GM23338 (cell line): ENCODE measurements at regions not wholly inside any gene's neighbourhood (a gene's known extent, or its start where the extent isn't known, plus 50 kb on each side); places are given as distances from the start of the nearest gene placed in this dataset.

ENCODE experiments used
- ATAC-seq: fragments of 200-7000 bp; cut with Tn5 transposase; 3 replicates; pipeline ENCODE4 v1.9.1; 2020
- DNase-seq: peaks from one replicate; pipeline ENCODE4 v3.0.0-alpha.2; 2015; ENCODE audit warnings: low spot score
- H2AFZ ChIP-seq: fragments of 200-600 bp; sonication (generic); 2 replicates; pipeline ENCODE4 v1.8.0; 2016; ENCODE audit warnings: antibody characterized with exemption, mild to moderate bottlenecking, moderate library complexity
- H3F3A ChIP-seq: fragments of 200-600 bp; sonication (generic); replicated peaks from 2 replicates; pipeline ENCODE4 v1.8.0; 2017; ENCODE audit warnings: antibody characterized with exemption, mixed run types, low read depth
- H3K27ac ChIP-seq: fragments of 200-600 bp; sonication (generic); 2 replicates; pipeline ENCODE4 v1.6.1; 2016; ENCODE audit warnings: low read depth
- H3K27me3 ChIP-seq: fragments of 200-600 bp; sonication (generic); 2 replicates; pipeline ENCODE4 v1.8.0; 2016; ENCODE audit warnings: mild to moderate bottlenecking, mixed run types, moderate library complexity; ENCODE audit not compliant: insufficient read depth
- H3K36me3 ChIP-seq: fragments of 200-600 bp; sonication (generic); 2 replicates; pipeline ENCODE4 v1.8.0; 2016; ENCODE audit warnings: mild to moderate bottlenecking; ENCODE audit not compliant: insufficient read depth
- H3K4me1 ChIP-seq: fragments of 200-600 bp; sonication (generic); 2 replicates; pipeline ENCODE4 v1.8.0; 2016; ENCODE audit warnings: mild to moderate bottlenecking, moderate library complexity; ENCODE audit not compliant: insufficient read depth
- H3K4me2 ChIP-seq: fragments of 200-600 bp; sonication (generic); 2 replicates; pipeline ENCODE4 v1.7.1; 2017; ENCODE audit warnings: mixed run types
- H3K4me3 ChIP-seq: fragments of 200-600 bp; sonication (generic); 2 replicates; pipeline ENCODE4 v1.6.1; 2016; ENCODE audit warnings: mixed run types
- H3K79me2 ChIP-seq: fragments of 200-600 bp; sonication (generic); replicated peaks from 2 replicates; pipeline ENCODE4 v1.8.0; 2017; ENCODE audit warnings: mild to moderate bottlenecking; ENCODE audit not compliant: insufficient read depth
- H3K9me2 ChIP-seq: fragments of 200-600 bp; sonication (generic); 2 replicates; pipeline ENCODE4 v1.8.0; 2017; ENCODE audit not compliant: insufficient read depth
- H4K20me1 ChIP-seq: fragments of 200-600 bp; sonication (generic); replicated peaks from 2 replicates; pipeline ENCODE4 v1.8.0; 2017; ENCODE audit warnings: mild to moderate bottlenecking; ENCODE audit not compliant: insufficient read depth
- H3K27ac Mint-ChIP-seq: 2 replicates; pipeline ENCODE4 v1.8.0; 2020; ENCODE audit warnings: inconsistent platforms, mild to moderate bottlenecking, moderate library complexity, mixed read lengths
- H3K27me3 Mint-ChIP-seq: 3 replicates; pipeline ENCODE4 v1.8.0; 2022; ENCODE audit warnings: low read depth, mild to moderate bottlenecking, moderate library complexity, mixed read lengths, inconsistent platforms; ENCODE audit not compliant: insufficient read depth, poor library complexity
- H3K36me3 Mint-ChIP-seq: 3 replicates; pipeline ENCODE4 v1.8.0; 2021; ENCODE audit warnings: low read depth, mild to moderate bottlenecking, inconsistent platforms, moderate library complexity, mixed read lengths
- H3K4me1 Mint-ChIP-seq: 3 replicates; pipeline ENCODE4 v1.8.0; 2020; ENCODE audit warnings: mild to moderate bottlenecking, inconsistent platforms, mixed read lengths
- H3K4me3 Mint-ChIP-seq: 3 replicates; pipeline ENCODE4 v1.8.0; 2021; ENCODE audit warnings: moderate library complexity, mild to moderate bottlenecking, inconsistent platforms, mixed read lengths
- H3K9me3 Mint-ChIP-seq: 3 replicates; pipeline ENCODE4 v1.8.0; 2020; ENCODE audit warnings: moderate library complexity, mild to moderate bottlenecking, inconsistent platforms, mixed read lengths
- CREB1 ChIP-seq: fragments of 250-450 bp; sonication (Bioruptor Pico); IDR thresholded peaks from 2 replicates; pipeline ENCODE4 v1.5.0; 2020; ENCODE audit warnings: low read depth, mild to moderate bottlenecking, moderate library complexity
- ETS1 ChIP-seq: IDR thresholded peaks from 2 replicates; pipeline ENCODE4 v1.6.1; 2016; ENCODE audit warnings: antibody characterized with exemption
- EZH2 ChIP-seq: fragments of 200-600 bp; sonication (generic); IDR thresholded peaks from one replicate; pipeline ENCODE4 v1.8.0; 2017; ENCODE audit warnings: antibody characterized with exemption, mild to moderate bottlenecking, low read depth; ENCODE audit not compliant: unreplicated experiment
- EZH2phosphoT487 ChIP-seq: fragments of 200-600 bp; sonication (generic); IDR thresholded peaks from one replicate; pipeline ENCODE4 v1.8.1; 2018; ENCODE audit warnings: antibody characterized with exemption; ENCODE audit not compliant: unreplicated experiment
- JUNB ChIP-seq: IDR thresholded peaks from one replicate; pipeline ENCODE4 v1.6.1; 2016; ENCODE audit warnings: antibody characterized with exemption; ENCODE audit not compliant: unreplicated experiment
- NANOG ChIP-seq: IDR thresholded peaks from 2 replicates; pipeline ENCODE4 v1.6.1; 2016; ENCODE audit warnings: antibody characterized with exemption, borderline replicate concordance
- POLR2AphosphoS5 ChIP-seq: IDR thresholded peaks from 2 replicates; pipeline ENCODE4 v1.6.1; 2016; ENCODE audit warnings: antibody characterized with exemption, low read depth
- STAT1 ChIP-seq: IDR thresholded peaks from one replicate; pipeline ENCODE4 v1.6.1; 2016; ENCODE audit warnings: antibody characterized with exemption; ENCODE audit not compliant: unreplicated experiment
- ZNF114 ChIP-seq: fragments of 250-450 bp; sonication (Bioruptor Pico); IDR thresholded peaks from 2 replicates; pipeline ENCODE4 v1.5.0; 2020; ENCODE audit warnings: mild to moderate bottlenecking, moderate library complexity
- ZNF331 ChIP-seq: fragments of 250-450 bp; sonication (Bioruptor Pico); IDR thresholded peaks from 2 replicates; pipeline ENCODE4 v1.5.0; 2020; ENCODE audit warnings: low read depth, mild to moderate bottlenecking, moderate library complexity
- TF ChIP-seq, protein P1 (sequence below), 2 experiments: fragments of 200-600 bp in 1 of 2; sonication (generic) in 1 of 2; conservative IDR thresholded peaks; 2 replicates each; pipeline versions ENCODE4 v1.5.1 to v1.6.1; 2016 to 2017; ENCODE audit warnings: antibody characterized with exemption in 2 of 2, low read depth in 2 of 2, mild to moderate bottlenecking in 2 of 2, moderate library complexity in 1 of 2
- TF ChIP-seq, protein P2 (sequence below): IDR thresholded peaks from one replicate; pipeline ENCODE4 v1.6.1; 2018; ENCODE audit warnings: antibody characterized with exemption; ENCODE audit not compliant: unreplicated experiment
- TF ChIP-seq, protein P3 (sequence below): fragments of 250-450 bp; sonication (Bioruptor Pico); IDR thresholded peaks from 2 replicates; pipeline ENCODE4 v1.5.0; 2020; ENCODE audit warnings: mild to moderate bottlenecking, moderate library complexity

DNA sequence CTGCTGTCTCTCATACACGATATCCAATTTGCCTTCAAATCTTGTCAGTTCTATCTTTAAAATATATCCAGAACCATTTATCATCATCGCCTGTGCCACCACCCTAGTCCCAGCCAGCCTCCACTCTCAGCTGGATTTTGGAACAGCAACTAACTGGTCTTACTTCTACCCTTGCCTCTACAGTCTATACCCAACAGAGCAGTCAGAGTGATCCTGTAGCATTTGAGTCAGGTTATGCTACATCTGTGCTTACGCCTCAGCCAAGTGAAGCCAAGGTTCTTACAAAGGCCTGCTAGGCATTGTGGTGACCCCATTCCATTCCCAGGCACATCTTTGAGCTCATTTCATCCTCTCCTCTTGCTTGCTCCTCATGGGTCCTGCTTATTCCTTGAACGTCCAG lies 95.7 kb upstream of the ACSL1 start:
- H3K4me3 Mint-ChIP-seq, result no peak overlapping the region
- H3K4me1 ChIP-seq, result no peaks in the 10 kb centered on the region
- H3K36me3 ChIP-seq, result no peaks in the 10 kb centered on the region
- no peaks in the 10 kb centered on the region for H3K9me2 ChIP-seq
- no peaks in the 10 kb centered on the region for H3F3A ChIP-seq
- H3K4me2 ChIP-seq, result no peak overlapping the region
- no peak overlapping the region for H3K4me3 ChIP-seq
- peaks cover 37% of the 10 kb centered on the region for H3K9me3 Mint-ChIP-seq
- TF ChIP-seq, protein P1, sequence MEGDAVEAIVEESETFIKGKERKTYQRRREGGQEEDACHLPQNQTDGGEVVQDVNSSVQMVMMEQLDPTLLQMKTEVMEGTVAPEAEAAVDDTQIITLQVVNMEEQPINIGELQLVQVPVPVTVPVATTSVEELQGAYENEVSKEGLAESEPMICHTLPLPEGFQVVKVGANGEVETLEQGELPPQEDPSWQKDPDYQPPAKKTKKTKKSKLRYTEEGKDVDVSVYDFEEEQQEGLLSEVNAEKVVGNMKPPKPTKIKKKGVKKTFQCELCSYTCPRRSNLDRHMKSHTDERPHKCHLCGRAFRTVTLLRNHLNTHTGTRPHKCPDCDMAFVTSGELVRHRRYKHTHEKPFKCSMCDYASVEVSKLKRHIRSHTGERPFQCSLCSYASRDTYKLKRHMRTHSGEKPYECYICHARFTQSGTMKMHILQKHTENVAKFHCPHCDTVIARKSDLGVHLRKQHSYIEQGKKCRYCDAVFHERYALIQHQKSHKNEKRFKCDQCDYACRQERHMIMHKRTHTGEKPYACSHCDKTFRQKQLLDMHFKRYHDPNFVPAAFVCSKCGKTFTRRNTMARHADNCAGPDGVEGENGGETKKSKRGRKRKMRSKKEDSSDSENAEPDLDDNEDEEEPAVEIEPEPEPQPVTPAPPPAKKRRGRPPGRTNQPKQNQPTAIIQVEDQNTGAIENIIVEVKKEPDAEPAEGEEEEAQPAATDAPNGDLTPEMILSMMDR (conservative IDR thresholded peaks at IDR 0.05; ENCODE audit: low read depth in 2 of 2), result no peak
- no peak for TF ChIP-seq EZH2phosphoT487
- no peak for TF ChIP-seq ZNF114 (CRISPR knock-in tag)
- TF ChIP-seq ZNF331 (CRISPR knock-in tag), result no peak
- TF ChIP-seq, protein P2, sequence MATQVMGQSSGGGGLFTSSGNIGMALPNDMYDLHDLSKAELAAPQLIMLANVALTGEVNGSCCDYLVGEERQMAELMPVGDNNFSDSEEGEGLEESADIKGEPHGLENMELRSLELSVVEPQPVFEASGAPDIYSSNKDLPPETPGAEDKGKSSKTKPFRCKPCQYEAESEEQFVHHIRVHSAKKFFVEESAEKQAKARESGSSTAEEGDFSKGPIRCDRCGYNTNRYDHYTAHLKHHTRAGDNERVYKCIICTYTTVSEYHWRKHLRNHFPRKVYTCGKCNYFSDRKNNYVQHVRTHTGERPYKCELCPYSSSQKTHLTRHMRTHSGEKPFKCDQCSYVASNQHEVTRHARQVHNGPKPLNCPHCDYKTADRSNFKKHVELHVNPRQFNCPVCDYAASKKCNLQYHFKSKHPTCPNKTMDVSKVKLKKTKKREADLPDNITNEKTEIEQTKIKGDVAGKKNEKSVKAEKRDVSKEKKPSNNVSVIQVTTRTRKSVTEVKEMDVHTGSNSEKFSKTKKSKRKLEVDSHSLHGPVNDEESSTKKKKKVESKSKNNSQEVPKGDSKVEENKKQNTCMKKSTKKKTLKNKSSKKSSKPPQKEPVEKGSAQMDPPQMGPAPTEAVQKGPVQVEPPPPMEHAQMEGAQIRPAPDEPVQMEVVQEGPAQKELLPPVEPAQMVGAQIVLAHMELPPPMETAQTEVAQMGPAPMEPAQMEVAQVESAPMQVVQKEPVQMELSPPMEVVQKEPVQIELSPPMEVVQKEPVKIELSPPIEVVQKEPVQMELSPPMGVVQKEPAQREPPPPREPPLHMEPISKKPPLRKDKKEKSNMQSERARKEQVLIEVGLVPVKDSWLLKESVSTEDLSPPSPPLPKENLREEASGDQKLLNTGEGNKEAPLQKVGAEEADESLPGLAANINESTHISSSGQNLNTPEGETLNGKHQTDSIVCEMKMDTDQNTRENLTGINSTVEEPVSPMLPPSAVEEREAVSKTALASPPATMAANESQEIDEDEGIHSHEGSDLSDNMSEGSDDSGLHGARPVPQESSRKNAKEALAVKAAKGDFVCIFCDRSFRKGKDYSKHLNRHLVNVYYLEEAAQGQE, result no peak
- TF ChIP-seq CREB1 (CRISPR knock-in tag), result no peak
- TF ChIP-seq EZH2, result no peak
- TF ChIP-seq POLR2AphosphoS5, result no peak
- TF ChIP-seq JUNB, result no peak
- TF ChIP-seq, protein P3, sequence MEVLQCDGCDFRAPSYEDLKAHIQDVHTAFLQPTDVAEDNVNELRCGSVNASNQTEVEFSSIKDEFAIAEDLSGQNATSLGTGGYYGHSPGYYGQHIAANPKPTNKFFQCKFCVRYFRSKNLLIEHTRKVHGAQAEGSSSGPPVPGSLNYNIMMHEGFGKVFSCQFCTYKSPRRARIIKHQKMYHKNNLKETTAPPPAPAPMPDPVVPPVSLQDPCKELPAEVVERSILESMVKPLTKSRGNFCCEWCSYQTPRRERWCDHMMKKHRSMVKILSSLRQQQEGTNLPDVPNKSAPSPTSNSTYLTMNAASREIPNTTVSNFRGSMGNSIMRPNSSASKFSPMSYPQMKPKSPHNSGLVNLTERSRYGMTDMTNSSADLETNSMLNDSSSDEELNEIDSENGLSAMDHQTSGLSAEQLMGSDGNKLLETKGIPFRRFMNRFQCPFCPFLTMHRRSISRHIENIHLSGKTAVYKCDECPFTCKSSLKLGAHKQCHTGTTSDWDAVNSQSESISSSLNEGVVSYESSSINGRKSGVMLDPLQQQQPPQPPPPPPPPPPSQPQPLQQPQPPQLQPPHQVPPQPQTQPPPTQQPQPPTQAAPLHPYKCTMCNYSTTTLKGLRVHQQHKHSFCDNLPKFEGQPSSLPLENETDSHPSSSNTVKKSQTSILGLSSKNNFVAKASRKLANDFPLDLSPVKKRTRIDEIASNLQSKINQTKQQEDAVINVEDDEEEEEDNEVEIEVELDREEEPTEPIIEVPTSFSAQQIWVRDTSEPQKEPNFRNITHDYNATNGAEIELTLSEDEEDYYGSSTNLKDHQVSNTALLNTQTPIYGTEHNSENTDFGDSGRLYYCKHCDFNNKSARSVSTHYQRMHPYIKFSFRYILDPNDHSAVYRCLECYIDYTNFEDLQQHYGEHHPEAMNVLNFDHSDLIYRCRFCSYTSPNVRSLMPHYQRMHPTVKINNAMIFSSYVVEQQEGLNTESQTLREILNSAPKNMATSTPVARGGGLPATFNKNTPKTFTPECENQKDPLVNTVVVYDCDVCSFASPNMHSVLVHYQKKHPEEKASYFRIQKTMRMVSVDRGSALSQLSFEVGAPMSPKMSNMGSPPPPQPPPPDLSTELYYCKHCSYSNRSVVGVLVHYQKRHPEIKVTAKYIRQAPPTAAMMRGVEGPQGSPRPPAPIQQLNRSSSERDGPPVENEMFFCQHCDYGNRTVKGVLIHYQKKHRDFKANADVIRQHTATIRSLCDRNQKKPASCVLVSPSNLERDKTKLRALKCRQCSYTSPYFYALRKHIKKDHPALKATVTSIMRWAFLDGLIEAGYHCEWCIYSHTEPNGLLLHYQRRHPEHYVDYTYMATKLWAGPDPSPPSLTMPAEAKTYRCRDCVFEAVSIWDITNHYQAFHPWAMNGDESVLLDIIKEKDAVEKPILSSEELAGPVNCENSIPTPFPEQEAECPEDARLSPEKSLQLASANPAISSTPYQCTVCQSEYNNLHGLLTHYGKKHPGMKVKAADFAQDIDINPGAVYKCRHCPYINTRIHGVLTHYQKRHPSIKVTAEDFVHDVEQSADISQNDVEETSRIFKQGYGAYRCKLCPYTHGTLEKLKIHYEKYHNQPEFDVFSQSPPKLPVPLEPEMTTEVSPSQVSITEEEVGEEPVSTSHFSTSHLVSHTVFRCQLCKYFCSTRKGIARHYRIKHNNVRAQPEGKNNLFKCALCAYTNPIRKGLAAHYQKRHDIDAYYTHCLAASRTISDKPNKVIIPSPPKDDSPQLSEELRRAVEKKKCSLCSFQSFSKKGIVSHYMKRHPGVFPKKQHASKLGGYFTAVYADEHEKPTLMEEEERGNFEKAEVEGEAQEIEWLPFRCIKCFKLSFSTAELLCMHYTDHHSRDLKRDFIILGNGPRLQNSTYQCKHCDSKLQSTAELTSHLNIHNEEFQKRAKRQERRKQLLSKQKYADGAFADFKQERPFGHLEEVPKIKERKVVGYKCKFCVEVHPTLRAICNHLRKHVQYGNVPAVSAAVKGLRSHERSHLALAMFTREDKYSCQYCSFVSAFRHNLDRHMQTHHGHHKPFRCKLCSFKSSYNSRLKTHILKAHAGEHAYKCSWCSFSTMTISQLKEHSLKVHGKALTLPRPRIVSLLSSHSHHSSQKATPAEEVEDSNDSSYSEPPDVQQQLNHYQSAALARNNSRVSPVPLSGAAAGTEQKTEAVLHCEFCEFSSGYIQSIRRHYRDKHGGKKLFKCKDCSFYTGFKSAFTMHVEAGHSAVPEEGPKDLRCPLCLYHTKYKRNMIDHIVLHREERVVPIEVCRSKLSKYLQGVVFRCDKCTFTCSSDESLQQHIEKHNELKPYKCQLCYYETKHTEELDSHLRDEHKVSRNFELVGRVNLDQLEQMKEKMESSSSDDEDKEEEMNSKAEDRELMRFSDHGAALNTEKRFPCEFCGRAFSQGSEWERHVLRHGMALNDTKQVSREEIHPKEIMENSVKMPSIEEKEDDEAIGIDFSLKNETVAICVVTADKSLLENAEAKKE (CRISPR knock-in tag), result no peak
- TF ChIP-seq STAT1, result no peak
- no peak for TF ChIP-seq NANOG
- no peak for TF ChIP-seq ETS1
- no peaks in the 10 kb centered on the region for H4K20me1 ChIP-seq
- H3K4me1 Mint-ChIP-seq, result no peaks in the 10 kb centered on the region
- no peaks in the 10 kb centered on the region for H3K79me2 ChIP-seq
- H3K36me3 Mint-ChIP-seq, result peaks cover 9% of the 10 kb centered on the region
- no peaks in the 10 kb centered on the region for H3K27me3 ChIP-seq
- H3K27ac Mint-ChIP-seq, result no peak overlapping the region
- ATAC-seq (no peak), DNase-seq (no peak)
- H3K27ac ChIP-seq, result no peak overlapping the region
- peaks cover 5% of the 10 kb centered on the region for H3K27me3 Mint-ChIP-seq
- H2AFZ ChIP-seq, result no peak overlapping the region
